MM.1S (cell line): ENCODE measurements at regions not wholly inside any gene's neighbourhood (a gene's known extent, or its start where the extent isn't known, plus 50 kb on each side); places are given as distances from the start of the nearest gene placed in this dataset.
A peak's percentile ranks its signal among the peaks of the same experiment; 100 is the strongest.
"Not testable (repeated sequence)": the region's sequence is repeated elsewhere in the genome, so short reads cannot be mapped to it uniquely, and the experiment has no call there.

Experiments used
- DNase-seq: peaks from one replicate; pipeline ENCODE4 v3.0.0-alpha.2; 2015
- H2AFZ ChIP-seq: fragments of 300-600 bp; sonication (generic); 2 replicates; pipeline ENCODE4 v1.6.0; 2016; ENCODE audit warnings: antibody characterized with exemption, low read length
- H3F3A ChIP-seq: fragments of 300-600 bp; sonication (generic); 2 replicates; pipeline ENCODE4 v1.6.1; 2016; ENCODE audit warnings: mild to moderate bottlenecking, antibody characterized with exemption, low read length, moderate library complexity, mixed read lengths; ENCODE audit not compliant: insufficient read depth
- H3K27ac ChIP-seq: fragments of 300-600 bp; sonication (generic); 2 replicates; pipeline ENCODE4 v1.5.1; 2016; ENCODE audit warnings: mild to moderate bottlenecking, low read length
- H3K27me3 ChIP-seq: fragments of 300-600 bp; sonication (generic); replicated peaks from 2 replicates; pipeline ENCODE4 v1.6.0; 2016; ENCODE audit warnings: low read length; ENCODE audit not compliant: insufficient read depth
- H3K36me3 ChIP-seq: fragments of 300-600 bp; sonication (generic); replicated peaks from 2 replicates; pipeline ENCODE4 v1.6.1; 2016; ENCODE audit warnings: mild to moderate bottlenecking, low read length, mixed read lengths; ENCODE audit not compliant: insufficient read depth
- H3K4me1 ChIP-seq: fragments of 300-600 bp; sonication (generic); 2 replicates; pipeline ENCODE4 v1.6.1; 2016; ENCODE audit warnings: low read length, mixed read lengths
- H3K4me2 ChIP-seq: fragments of 300-600 bp; sonication (generic); 2 replicates; pipeline ENCODE4 v1.6.0; 2016; ENCODE audit warnings: low read depth, low read length
- H3K4me3 ChIP-seq: fragments of 300-600 bp; sonication (generic); 2 replicates; pipeline ENCODE4 v1.5.1; 2016; ENCODE audit warnings: low read length, mixed read lengths
- H3K79me2 ChIP-seq: fragments of 300-600 bp; sonication (generic); 2 replicates; pipeline ENCODE4 v1.6.1; 2016; ENCODE audit warnings: mixed run types, low read length, mixed read lengths
- H3K9ac ChIP-seq: fragments of 300-600 bp; sonication (generic); 2 replicates; pipeline ENCODE4 v1.6.1; 2016; ENCODE audit warnings: low read length, mixed read lengths
- H3K9me2 ChIP-seq: fragments of 300-600 bp; sonication (generic); replicated peaks from 2 replicates; pipeline ENCODE4 v1.6.1; 2016; ENCODE audit warnings: mild to moderate bottlenecking, low read length, mixed read lengths; ENCODE audit not compliant: insufficient read depth
- H3K9me3 ChIP-seq: fragments of 300-600 bp; sonication (generic); replicated peaks from 2 replicates; pipeline ENCODE4 v1.6.1; 2016; ENCODE audit warnings: mild to moderate bottlenecking, low read length, mixed read lengths; ENCODE audit not compliant: insufficient read depth
- H4K20me1 ChIP-seq: fragments of 300-600 bp; sonication (generic); 2 replicates; pipeline ENCODE4 v1.6.1; 2016; ENCODE audit warnings: mild to moderate bottlenecking, low read length, moderate library complexity, mixed read lengths; ENCODE audit not compliant: insufficient read depth
- EZH2 ChIP-seq: fragments of 300-600 bp; sonication (generic); optimal IDR thresholded peaks from 2 replicates; pipeline ENCODE3; 2017; ENCODE audit warnings: low read depth, mild to moderate bottlenecking, antibody characterized with exemption, low read length, mixed read lengths
- EZH2phosphoT487 ChIP-seq: fragments of 300-600 bp; sonication (generic); IDR thresholded peaks from 2 replicates; pipeline ENCODE4 v1.6.1; 2018; ENCODE audit warnings: antibody characterized with exemption, low read length
- TF ChIP-seq, protein P1 (sequence below): fragments of 300-600 bp; sonication (generic); IDR thresholded peaks from 2 replicates; pipeline ENCODE4 v1.5.1; 2016; ENCODE audit warnings: antibody characterized with exemption, low read length, mixed read lengths

DNA sequence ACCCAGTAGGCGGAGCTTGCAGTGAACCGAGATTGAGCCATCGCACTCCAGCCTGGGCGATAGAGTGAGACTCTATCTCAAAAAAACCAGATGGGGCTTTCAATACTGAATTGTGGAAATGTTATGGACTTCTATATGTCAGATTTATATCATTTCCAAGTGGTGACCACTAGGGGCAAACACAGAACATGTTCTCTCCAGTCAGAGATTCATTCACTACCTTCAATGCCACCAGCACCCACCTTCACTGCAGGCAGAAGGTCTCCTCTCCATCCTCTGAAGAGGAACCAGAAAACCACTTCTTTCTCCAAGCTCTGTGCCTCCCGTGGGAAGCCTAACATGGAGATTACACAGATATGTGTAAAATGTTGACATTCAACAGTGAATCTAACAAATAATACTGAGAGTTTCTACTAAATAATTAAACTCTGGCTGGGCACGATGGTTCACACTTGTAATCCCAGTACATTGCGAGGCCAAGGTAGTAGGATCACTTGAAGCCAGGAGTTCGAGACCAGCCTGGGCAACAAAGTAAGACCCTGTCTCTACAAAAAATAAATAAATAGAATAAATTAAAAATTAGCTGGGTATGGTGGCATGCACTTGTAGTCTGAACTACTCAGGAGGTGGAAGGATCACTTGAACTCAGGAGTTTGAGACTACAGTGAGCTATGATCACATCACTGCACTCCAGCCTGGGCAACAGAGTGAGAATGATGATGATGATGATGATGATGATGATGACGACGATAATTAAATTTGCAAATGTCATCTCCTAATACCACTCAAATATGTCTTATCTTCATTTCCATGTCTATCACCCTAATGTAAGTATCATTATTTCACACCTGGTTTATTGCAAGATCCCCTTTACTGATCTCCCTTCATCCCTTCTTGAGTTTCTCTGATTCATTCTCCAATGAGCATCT lies 151.1 kb downstream of the ZNF281 start:
- DNase-seq, result peak; percentile 59
- no peak overlapping the region for H3K4me2 ChIP-seq
- no peaks in the 10 kb centered on the region for H3K36me3 ChIP-seq
- no peaks in the 10 kb centered on the region for H3K4me1 ChIP-seq
- no peak overlapping the region for H3K27ac ChIP-seq
- no peak overlapping the region for H2AFZ ChIP-seq
- no peaks in the 10 kb centered on the region for H3F3A ChIP-seq
- no peak for TF ChIP-seq EZH2phosphoT487
- TF ChIP-seq, protein P1, sequence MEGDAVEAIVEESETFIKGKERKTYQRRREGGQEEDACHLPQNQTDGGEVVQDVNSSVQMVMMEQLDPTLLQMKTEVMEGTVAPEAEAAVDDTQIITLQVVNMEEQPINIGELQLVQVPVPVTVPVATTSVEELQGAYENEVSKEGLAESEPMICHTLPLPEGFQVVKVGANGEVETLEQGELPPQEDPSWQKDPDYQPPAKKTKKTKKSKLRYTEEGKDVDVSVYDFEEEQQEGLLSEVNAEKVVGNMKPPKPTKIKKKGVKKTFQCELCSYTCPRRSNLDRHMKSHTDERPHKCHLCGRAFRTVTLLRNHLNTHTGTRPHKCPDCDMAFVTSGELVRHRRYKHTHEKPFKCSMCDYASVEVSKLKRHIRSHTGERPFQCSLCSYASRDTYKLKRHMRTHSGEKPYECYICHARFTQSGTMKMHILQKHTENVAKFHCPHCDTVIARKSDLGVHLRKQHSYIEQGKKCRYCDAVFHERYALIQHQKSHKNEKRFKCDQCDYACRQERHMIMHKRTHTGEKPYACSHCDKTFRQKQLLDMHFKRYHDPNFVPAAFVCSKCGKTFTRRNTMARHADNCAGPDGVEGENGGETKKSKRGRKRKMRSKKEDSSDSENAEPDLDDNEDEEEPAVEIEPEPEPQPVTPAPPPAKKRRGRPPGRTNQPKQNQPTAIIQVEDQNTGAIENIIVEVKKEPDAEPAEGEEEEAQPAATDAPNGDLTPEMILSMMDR, result peak; percentile 61
- no peaks in the 10 kb centered on the region for H3K27me3 ChIP-seq
- no peak overlapping the region for H3K9ac ChIP-seq
- no peaks in the 10 kb centered on the region for H4K20me1 ChIP-seq
- H3K79me2 ChIP-seq, result no peaks in the 10 kb centered on the region
- H3K4me3 ChIP-seq, result no peak overlapping the region
- no peaks in the 10 kb centered on the region for H3K9me3 ChIP-seq
- no peaks in the 10 kb centered on the region for H3K9me2 ChIP-seq

DNA sequence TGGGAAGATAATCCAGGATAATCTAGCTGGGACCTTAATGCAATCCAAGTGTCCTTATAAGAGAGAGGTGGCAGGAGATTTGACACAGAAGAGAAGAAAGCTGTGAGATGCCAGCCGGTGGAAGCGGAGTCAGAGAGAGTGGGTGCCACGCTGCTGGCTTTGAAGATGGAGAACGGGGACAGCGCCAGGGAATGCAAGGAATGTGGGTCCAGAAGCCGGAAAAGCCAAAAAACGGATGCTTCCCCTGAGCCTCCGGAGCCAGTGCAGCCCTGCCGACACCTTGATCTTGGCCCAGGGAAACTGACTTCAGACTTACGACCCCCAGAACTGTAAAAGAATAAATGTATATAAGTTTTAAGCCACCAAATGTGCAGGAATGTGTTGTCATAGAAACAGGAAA lies 152.6 kb downstream of the ZNF281 start:
- DNase-seq, result no peak
- H4K20me1 ChIP-seq, result no peaks in the 10 kb centered on the region
- H3K79me2 ChIP-seq, result no peaks in the 10 kb centered on the region
- H3K4me3 ChIP-seq, result no peak overlapping the region
- no peak overlapping the region for H3K4me2 ChIP-seq
- TF ChIP-seq EZH2phosphoT487, result no peak
- no peak for TF ChIP-seq EZH2
- TF ChIP-seq, protein P1, result no peak
- H3F3A ChIP-seq, result no peaks in the 10 kb centered on the region
- no peak overlapping the region for H3K9ac ChIP-seq
- no peaks in the 10 kb centered on the region for H3K9me3 ChIP-seq
- no peak overlapping the region for H3K27ac ChIP-seq
- H3K36me3 ChIP-seq, result no peaks in the 10 kb centered on the region
- no peak overlapping the region for H2AFZ ChIP-seq
- H3K9me2 ChIP-seq, result no peaks in the 10 kb centered on the region
- H3K27me3 ChIP-seq, result no peaks in the 10 kb centered on the region
- no peaks in the 10 kb centered on the region for H3K4me1 ChIP-seq

DNA sequence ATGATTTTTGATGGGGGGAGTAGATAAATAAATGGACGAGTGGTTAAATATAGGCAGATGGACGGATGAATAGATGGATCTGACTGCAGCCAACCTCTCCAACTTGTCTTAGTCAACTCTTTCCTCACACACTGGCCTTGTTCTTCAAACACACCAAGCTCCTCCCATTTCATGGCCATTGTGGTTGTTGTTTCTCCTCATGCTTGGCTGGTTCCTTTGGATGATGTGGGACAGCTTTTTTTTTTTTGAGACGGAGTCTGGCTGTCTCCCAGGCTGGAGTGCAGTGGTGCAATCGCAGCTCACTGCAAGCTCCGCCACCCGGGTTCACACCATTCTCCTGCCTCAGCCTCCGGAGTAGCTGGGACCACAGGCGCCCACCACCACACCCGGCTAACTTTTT lies 155.2 kb downstream of the ZNF281 start:
- not testable (repeated sequence) for H3K4me3 ChIP-seq, H4K20me1 ChIP-seq, H3F3A ChIP-seq, DNase-seq, H3K4me2 ChIP-seq, H3K27ac ChIP-seq, H3K9ac ChIP-seq, H3K79me2 ChIP-seq, H3K9me2 ChIP-seq, H2AFZ ChIP-seq, H3K36me3 ChIP-seq, H3K4me1 ChIP-seq, H3K27me3 ChIP-seq, H3K9me3 ChIP-seq

DNA sequence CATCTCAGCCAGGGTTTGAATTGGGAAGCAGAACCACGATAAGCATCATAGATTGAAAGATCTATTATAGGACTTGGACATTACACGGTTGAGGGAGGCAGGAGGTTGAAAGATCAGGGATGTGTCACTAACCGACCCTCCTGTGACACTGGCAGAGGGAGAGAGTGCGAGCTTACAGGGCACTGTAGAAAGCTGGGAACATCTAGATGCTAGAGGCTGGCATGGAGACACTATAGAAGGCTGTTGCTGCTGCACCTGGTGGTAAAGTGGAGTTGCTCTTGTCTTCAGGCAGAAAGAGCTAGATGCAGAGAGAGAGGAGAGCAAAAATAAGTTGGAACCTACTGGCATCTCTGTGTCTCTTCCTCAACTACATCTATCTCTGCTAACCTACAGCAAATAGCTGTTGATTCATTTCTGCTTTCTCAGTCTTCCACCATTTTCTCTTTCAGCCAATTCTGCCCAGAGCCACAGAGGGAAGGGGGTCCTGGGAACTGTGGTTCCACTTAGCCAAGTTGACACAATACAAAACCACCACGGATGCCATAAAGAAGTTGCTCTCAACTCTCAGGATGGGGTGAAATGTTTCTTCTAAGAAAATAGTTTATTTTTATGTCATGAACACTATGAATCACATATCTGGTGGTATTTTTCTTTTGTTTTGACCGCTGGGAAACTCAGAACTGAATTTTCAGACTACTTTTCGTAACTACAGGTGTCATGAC lies 155.9 kb downstream of the ZNF281 start:
- Histone ChIP-seq H2AFZ (no peak overlapping the region), H3K4me2 (no peak overlapping the region), H3K9ac (no peak overlapping the region), H3K36me3 (no peaks in the 10 kb centered on the region), H4K20me1 (no peaks in the 10 kb centered on the region), H3F3A (no peaks in the 10 kb centered on the region), H3K4me1 (no peaks in the 10 kb centered on the region), H3K4me3 (no peak overlapping the region), H3K9me2 (no peaks in the 10 kb centered on the region), H3K79me2 (no peaks in the 10 kb centered on the region), H3K27me3 (no peaks in the 10 kb centered on the region), H3K27ac (no peak overlapping the region), H3K9me3 (no peaks in the 10 kb centered on the region)
- DNase-seq, result no peak
- no peak for TF ChIP-seq EZH2
- TF ChIP-seq, protein P1, result no peak
- TF ChIP-seq EZH2phosphoT487, result no peak
